Inferior parietal cortex (tissue), 1 donor: ENCODE measurements at regions not wholly inside any gene's neighbourhood (a gene's known extent, or its start where the extent isn't known, plus 50 kb on each side); places are given as distances from the start of the nearest gene placed in this dataset.
A peak's percentile ranks its signal among the peaks of the same experiment; 100 is the strongest.

Source experiments
- DNase-seq: peaks from one replicate; pipeline ENCODE4 v3.0.0-alpha.2; 2016; ENCODE audit errors: extremely low spot score

- DNase-seq, result no peak
These were observed 70.4 kb upstream of the DTNA start for GRCh38 chr18:34639687-34640086.

DNA sequence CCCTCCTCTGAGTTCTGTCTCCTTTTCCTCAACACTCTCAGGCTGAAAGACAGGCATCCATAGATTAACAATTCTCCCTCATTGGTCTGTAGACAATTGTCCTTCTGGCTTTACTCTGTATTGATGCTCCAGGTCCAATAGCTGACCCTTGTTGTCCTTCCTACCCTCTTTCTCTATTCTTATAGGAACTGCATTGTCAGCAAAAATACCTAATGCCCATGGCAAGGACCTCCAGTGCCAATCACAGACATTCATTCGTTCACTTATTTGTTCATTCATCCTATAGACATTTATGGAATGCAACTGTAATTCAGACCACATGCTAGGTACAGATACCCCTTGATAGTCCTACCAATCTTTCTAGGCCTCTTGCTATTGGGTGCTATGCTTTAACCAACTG lies 69.8 kb upstream of the DTNA start:
- DNase-seq, result no peak

DNA sequence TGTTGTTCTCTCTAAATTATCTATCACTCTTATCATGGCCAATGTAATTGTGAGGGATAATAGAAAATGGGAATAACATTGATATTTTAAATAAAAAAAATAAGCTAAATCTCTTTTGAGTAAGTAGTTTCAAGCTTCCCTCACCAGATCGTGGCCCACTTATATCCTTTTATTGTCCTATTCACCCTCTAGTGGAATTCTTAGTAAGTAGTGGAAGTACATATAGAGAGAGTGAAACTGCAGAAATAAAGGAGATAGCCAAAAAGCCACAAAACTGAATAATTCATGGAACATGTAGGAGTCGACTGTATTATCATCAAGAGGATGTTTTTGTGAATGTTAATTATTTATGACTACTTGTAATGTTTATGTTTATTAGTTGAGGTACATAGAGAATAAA lies 66.1 kb upstream of the DTNA start:
- DNase-seq, result no peak

DNA sequence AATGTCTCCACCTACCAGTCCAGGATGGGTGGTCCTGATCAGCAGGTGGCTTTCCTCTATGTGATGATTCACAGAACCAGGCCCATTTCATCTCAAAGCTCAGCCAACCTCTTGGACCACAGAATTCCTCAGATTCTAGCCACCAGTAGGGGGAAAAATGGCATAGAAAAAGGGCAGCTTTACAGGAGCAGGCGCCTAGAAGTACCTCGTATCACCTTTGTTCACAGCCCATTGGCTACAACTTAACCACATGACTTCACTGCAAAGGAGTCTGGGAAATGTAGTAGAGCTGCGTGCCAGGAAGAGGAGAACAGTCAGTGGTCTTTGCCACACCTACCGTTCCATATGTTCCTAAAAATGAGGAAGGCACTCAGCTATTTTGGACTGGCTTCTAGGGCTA lies 62.8 kb upstream of the DTNA start:
- no peak for DNase-seq

- no peak for DNase-seq
These were observed 61.7 kb upstream of the DTNA start for GRCh38 chr18:34648269-34648985.

DNA sequence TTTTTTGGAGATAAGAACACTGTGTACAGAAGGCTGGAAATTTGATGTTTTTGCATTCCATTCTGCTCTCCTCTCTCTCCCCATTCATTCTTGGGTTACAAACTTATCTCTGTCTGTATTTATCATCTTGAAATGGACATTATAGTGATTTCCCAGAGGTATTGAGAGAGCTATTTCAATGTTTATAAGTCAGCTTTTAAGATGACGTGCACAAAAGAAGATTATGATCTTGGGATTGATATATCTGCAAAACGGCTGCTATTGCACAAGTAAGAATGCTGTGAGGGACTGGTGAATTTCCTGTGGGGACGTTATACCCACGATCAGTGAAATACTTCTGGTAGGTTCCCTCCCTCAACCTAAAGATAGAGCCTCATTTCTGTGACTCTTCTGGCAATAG lies 61.0 kb upstream of the DTNA start:
- no peak for DNase-seq

DNA sequence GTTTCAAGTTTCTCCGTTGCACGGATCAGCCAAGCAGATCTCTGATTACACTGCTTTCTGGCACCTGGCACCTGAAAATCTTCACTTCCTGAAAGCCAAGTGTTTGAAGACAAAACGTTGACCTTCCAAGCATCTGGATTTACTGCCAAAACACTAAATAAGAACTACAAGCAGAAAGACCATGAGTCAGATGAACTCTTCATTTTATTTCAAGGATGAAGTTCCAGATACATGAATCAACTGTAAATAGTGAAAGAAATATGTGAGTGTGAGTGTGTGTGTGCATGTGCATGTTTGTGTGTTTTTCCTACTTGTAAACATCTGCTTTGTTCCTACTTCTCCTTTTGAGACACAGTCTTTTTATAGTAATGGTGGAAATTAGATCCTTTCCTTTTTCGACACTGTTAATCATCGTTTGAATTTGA lies 60.0 kb upstream of the DTNA start:
- no peak for DNase-seq

DNA sequence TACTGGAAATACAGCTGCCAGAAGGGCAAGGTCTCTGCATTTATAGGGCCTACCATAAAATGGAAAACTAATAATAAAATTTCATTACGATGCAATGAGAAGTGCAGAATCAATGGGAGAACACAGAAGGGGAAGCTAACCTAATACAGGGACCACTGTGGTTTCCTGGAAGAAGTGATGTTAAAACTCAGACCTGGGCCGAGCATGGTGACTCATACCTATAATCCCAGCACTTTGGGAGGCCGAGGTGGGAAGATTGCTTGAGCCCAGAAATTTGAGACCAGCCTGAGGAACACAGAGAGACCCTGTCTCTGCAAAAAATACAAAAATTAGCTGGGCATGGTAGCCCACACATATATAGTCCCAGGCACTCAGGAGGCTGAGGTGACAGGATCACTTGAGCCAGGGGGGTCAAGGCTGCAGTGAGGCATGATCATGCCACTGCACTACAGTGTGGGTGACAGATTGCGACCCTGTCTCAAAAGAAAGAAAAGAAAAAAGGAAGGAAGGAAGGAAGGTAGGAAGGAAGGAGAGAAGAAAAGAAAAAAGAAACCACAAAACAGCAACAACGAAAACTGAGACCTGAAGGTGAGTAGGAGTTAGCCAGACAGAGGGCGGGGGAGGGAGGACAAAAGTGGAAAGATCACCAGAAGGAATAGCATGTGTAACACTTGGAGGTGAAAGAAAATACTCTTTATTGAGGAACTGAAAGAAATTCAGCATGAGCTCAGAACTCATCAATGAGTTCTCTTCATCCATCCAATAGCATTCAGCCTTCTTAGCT lies 58.3 kb upstream of the DTNA start:
- no peak for DNase-seq

DNA sequence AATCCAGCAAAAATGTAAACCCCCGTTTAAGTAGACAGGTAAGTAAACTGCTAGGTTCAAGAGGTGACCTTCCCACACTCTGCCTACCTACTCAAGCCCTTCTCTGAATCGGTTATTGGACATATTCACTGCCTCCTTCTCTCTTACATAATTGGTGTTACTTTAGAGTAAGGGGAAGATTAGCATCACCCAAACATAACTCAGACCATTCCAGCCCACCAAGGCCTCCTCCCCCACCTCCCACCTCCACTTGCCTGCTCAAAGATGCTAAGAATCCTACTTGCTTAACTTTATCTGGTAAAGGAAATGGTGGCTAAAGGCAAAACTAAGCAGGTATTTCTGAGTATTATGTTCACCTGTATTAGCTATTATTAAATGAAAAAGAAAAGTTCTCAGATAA lies 55.0 kb upstream of the DTNA start:
- DNase-seq, result no peak

GRCh38 chr18:34657860-34658500 lies 52.1 kb upstream of the DTNA start:
- DNase-seq, result no peak

- peak; percentile 80 for DNase-seq
These were observed 50.2 kb upstream of the DTNA start for GRCh38 chr18:34659579-34660517.
